Immature natural killer cell (primary cell): ENCODE measurements at regions not wholly inside any gene's neighbourhood (a gene's known extent, or its start where the extent isn't known, plus 50 kb on each side); places are given as distances from the start of the nearest gene placed in this dataset.

Source experiments
- DNase-seq, 3 donors: peaks; one replicate each; pipeline ENCODE4 v3.0.0; 2022; ENCODE audit warnings: mixed read lengths in 1 of 3
- H3K27ac Mint-ChIP-seq, 6 donors: one replicate each; pipeline ENCODE4 v1.8.0; 2020; ENCODE audit warnings: mixed read lengths in 6 of 6, mild to moderate bottlenecking in 5 of 6, inconsistent platforms in 4 of 6, moderate library complexity in 3 of 6
- H3K27me3 Mint-ChIP-seq, 3 donors: one replicate each; pipeline ENCODE4 v1.8.0; 2020 to 2021; ENCODE audit warnings: low read depth in 3 of 3, mild to moderate bottlenecking in 3 of 3, mixed read lengths in 3 of 3, moderate library complexity in 3 of 3, inconsistent platforms in 1 of 3
- H3K36me3 Mint-ChIP-seq, 3 donors: one replicate each; pipeline ENCODE4 v1.8.0; 2020; ENCODE audit warnings: mixed read lengths in 3 of 3, inconsistent platforms in 2 of 3, mild to moderate bottlenecking in 2 of 3
- H3K4me1 Mint-ChIP-seq, 2 donors: one replicate each; pipeline ENCODE4 v1.8.0; 2020; ENCODE audit warnings: inconsistent platforms in 2 of 2, mild to moderate bottlenecking in 2 of 2, mixed read lengths in 2 of 2, moderate library complexity in 1 of 2
- H3K4me3 Mint-ChIP-seq, 5 donors: one replicate each; pipeline ENCODE4 v1.8.0; 2020; ENCODE audit warnings: mild to moderate bottlenecking in 5 of 5, mixed read lengths in 5 of 5, inconsistent platforms in 3 of 5, moderate library complexity in 3 of 5
- H3K9me3 Mint-ChIP-seq, 6 donors: one replicate each; pipeline ENCODE4 v1.8.0; 2020; ENCODE audit warnings: mild to moderate bottlenecking in 6 of 6, mixed read lengths in 6 of 6, inconsistent platforms in 4 of 6, moderate library complexity in 3 of 6

DNA sequence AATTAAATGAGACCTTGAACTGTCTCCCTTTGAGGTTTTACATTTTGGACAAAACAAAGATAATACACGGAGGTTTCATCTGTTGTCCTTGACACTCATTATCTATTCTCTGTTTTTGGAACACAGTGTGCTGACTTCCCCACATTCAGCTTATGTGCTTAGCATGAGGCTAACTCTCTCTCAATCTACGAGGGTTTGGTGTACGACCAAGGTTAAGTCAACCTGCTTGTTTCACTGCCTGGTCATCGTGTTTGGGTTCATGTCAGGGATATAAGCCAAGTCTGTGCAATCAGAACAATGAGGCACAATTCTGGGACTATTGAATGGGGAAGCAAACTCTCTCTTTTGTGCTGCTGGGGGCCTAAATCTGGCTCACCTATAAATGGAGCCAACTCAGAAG is 328.5 kb upstream of the USP25 start:
- no peak for DNase-seq

DNA sequence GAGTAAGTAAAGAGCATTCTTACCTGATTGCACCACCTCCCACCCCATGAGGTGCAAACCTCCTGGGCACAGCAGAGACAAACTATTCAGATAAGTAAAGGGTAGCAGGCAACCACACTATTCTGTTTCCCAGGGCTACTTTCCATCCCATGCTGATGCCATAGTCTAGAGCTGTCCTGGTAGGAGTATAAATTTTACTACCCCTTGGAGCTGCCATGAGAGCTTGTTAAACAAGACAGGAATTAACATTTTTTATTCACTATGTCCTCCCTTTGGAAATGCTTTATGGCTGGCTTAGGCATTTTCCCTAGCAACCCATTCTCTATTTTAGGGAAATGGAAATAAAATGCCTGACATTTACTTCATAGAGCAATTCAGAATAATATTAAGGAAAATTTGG is 324.6 kb upstream of the USP25 start:
- H3K36me3 Mint-ChIP-seq: no peaks in the 10 kb centered on the region
- no peak overlapping the region for H3K4me3 Mint-ChIP-seq
- H3K27me3 Mint-ChIP-seq: peaks cover 0 to 3% (median 3%) of the 10 kb centered on the region in 3 donors
- no peak for DNase-seq
- H3K9me3 Mint-ChIP-seq: peaks cover 0 to 2% (median 0%) of the 10 kb centered on the region in 6 donors
- no peaks in the 10 kb centered on the region for H3K4me1 Mint-ChIP-seq
- no peak overlapping the region for H3K27ac Mint-ChIP-seq

More for the DNA sequence above, 328.5 kb upstream of the USP25 start:
- Mint-ChIP-seq H3K27me3 (peaks cover 0 to 4% (median 2%) of the 10 kb centered on the region in 3 donors), H3K36me3 (no peaks in the 10 kb centered on the region), H3K9me3 (peaks cover 0 to 4% (median 0%) of the 10 kb centered on the region in 6 donors), H3K27ac (no peak overlapping the region), H3K4me1 (no peaks in the 10 kb centered on the region), H3K4me3 (no peak overlapping the region)

DNA sequence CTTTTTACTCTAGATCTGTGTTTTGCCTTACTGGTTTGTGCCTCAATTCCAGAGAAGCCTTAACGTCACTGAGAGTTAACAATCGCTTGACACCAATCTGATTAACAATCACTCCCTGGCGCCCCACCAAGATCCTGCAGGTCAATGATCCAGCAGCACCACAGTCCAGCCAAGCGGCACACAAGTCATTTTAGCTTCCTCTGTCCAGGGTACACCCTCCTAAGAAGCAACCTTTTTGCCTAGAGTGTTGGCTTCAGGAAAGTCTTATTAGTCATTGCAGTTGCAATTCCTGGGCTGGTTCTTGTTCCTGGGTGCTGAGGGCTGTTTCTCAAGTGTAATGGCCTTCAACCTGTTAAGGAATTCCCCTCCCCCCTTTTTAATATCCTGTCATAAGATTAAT is 323.0 kb upstream of the USP25 start:
- Mint-ChIP-seq H3K4me1 (no peaks in the 10 kb centered on the region), H3K36me3 (no peaks in the 10 kb centered on the region), H3K4me3 (no peak overlapping the region), H3K27me3 (peaks cover 0 to 4% (median 3%) of the 10 kb centered on the region in 3 donors), H3K27ac (no peak overlapping the region), H3K9me3 (peaks cover 0 to 2% (median 0%) of the 10 kb centered on the region in 6 donors)
- DNase-seq: no peak

DNA sequence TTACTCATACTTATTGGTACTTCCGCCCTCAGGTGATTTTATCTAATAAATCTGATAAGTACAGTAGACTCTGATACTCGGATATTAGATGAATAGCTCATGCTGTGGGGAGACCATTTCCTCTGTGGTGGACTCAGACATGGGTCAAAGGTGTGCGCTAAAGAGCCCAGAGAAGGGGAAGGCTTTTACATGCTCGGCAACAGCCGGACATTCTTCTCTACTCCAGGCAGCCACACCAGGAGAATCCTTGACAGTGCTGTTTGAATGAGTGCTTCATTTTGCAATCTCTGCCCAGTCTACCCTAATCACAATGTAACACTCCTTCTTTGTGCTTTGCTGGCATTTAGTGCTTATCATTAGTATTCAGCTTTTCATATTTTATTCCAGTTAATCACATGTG is 322.2 kb upstream of the USP25 start:
- Mint-ChIP-seq H3K4me3 (no peak overlapping the region), H3K36me3 (no peaks in the 10 kb centered on the region), H3K4me1 (no peaks in the 10 kb centered on the region), H3K27me3 (peaks cover 0 to 4% (median 3%) of the 10 kb centered on the region in 3 donors), H3K27ac (no peak overlapping the region), H3K9me3 (peaks cover 0 to 5% (median 0%) of the 10 kb centered on the region in 6 donors)
- DNase-seq: no peak

DNA sequence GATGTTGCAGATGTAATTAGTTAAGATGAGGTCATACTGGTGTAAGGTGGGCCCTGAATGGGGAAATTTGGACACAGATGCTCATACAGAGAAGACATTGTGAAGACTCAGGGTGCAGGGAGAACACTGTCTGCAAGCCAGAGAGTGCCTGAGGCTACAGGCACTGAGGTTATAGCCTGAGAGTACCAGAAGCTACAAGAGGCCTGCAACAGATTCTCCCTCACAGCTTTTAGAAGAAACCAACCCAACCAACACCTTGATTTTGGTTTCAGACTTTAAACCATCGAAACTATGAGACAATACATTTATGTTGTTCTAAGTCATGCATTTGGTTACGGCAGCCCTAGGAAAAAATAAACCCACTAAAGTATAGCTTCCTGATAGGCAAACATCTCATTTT is 321.7 kb upstream of the USP25 start:
- H3K4me1 Mint-ChIP-seq: no peaks in the 10 kb centered on the region
- H3K4me3 Mint-ChIP-seq: no peak overlapping the region
- H3K36me3 Mint-ChIP-seq: no peaks in the 10 kb centered on the region
- peaks cover 0 to 4% (median 3%) of the 10 kb centered on the region in 3 donors for H3K27me3 Mint-ChIP-seq
- peaks cover 0 to 5% (median 0%) of the 10 kb centered on the region in 6 donors for H3K9me3 Mint-ChIP-seq
- H3K27ac Mint-ChIP-seq: no peak overlapping the region
- no peak for DNase-seq

DNA sequence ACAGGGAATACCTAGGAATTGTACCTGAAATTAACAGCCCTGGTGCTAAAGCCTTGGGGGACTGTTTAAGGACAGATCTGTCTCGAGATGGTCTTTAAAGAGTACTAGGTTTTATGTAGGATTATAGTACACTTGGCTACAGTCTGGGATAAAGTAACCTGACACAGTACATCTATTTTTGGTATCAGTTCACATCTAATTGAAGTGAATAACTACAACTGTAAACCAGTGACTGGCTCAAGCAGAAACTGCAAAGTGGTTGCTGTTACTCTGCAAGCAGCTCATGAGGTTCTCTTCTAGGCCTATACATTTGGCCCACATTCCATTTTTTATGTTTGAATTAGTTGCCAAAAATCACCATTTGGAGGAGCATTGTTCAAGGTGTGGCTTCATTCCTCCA is 320.8 kb upstream of the USP25 start:
- Mint-ChIP-seq H3K9me3 (peaks cover 0 to 5% (median 0%) of the 10 kb centered on the region in 6 donors), H3K4me1 (no peaks in the 10 kb centered on the region), H3K36me3 (no peaks in the 10 kb centered on the region), H3K27me3 (peaks cover 0 to 4% (median 3%) of the 10 kb centered on the region in 3 donors), H3K4me3 (no peak overlapping the region), H3K27ac (no peak overlapping the region)
- DNase-seq: no peak

DNA sequence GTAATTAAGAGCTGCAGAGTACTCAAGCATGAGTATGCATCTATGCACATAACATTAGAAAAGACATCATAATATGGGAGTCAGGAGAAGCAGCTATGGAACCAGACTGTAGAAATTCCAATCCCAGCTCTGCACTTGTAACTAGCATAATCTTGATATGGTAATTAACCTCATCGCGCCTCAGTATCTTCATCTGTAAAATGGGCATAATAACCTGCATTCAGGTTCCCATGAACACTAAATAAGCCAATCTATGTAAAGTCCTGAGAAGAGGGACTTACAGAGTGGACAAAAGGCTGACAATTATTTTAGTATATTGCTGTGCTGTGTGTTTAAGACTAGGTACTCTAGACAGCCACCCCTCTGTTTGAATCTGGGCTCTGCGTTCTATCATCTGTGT is 318.9 kb upstream of the USP25 start:
- no peak for DNase-seq
- peaks cover 0 to 4% (median 3%) of the 10 kb centered on the region in 3 donors for H3K27me3 Mint-ChIP-seq
- no peak overlapping the region for H3K4me3 Mint-ChIP-seq
- H3K4me1 Mint-ChIP-seq: no peaks in the 10 kb centered on the region
- no peak overlapping the region for H3K27ac Mint-ChIP-seq
- no peaks in the 10 kb centered on the region for H3K36me3 Mint-ChIP-seq
- H3K9me3 Mint-ChIP-seq: peaks cover 0 to 5% (median 0%) of the 10 kb centered on the region in 6 donors

DNA sequence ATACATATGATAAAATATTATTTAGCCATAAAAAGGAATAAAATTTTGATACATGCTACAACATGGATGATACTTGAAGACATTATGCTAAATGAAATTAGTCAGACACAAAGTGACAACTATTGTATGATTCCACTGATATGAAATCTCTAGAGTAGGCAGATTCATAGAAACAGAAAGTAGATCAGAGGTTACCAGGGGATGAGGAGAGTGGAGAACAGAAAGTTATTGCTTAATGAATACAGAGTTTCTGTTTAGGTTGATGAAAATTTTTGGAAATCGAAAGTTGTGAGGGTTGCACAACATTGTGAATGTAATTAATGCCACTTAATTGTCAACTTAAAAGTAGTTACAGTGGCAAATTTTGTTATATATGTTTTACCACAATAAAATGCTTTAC is 315.7 kb upstream of the USP25 start:
- H3K4me3 Mint-ChIP-seq: no peak overlapping the region
- no peaks in the 10 kb centered on the region for H3K36me3 Mint-ChIP-seq
- H3K27me3 Mint-ChIP-seq: peaks cover 0 to 3% (median 0%) of the 10 kb centered on the region in 3 donors
- no peak overlapping the region for H3K27ac Mint-ChIP-seq
- DNase-seq: no peak
- no peaks in the 10 kb centered on the region for H3K4me1 Mint-ChIP-seq
- H3K9me3 Mint-ChIP-seq: peaks cover 0 to 5% (median 0%) of the 10 kb centered on the region in 6 donors

DNA sequence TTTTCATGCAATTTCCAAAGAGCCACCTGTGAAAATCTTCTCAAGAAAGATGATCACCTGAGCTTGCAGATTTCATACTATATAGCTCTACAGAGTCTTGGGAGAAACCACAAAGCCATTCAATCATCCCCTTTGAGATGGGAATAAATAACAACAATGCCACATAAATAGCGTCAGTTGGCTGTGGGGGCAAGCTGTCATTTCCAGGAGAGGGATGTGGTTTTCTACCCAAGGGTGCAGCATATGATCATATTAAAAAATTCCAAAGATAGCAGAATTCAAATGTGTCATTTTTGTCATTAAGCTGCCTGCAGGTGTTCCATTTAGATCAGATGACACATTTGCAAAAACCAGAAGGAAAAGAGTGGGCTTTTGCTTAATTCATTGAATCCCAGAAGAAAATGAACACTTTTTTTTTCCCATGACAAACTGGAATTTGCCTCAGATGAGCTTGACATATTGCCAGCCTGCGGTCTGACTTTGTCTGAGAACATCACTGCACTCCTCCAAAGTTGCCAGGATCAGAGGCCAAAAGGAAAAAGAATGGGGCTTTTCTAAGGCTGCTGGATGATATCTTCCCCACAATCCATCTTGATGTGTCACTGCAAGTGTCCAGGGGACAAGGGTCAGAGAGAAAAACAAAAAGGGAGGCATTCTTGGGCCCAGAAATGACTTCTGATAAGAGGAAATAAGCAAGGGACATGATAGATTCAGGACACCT is 314.1 kb upstream of the USP25 start:
- peaks cover 0 to 3% (median 2%) of the 10 kb centered on the region in 3 donors for H3K27me3 Mint-ChIP-seq
- H3K9me3 Mint-ChIP-seq: peaks cover 0 to 5% (median 0%) of the 10 kb centered on the region in 6 donors
- no peaks in the 10 kb centered on the region for H3K4me1 Mint-ChIP-seq
- H3K36me3 Mint-ChIP-seq: no peaks in the 10 kb centered on the region
- H3K27ac Mint-ChIP-seq: no peak overlapping the region
- DNase-seq: no peak
- no peak overlapping the region for H3K4me3 Mint-ChIP-seq

DNA sequence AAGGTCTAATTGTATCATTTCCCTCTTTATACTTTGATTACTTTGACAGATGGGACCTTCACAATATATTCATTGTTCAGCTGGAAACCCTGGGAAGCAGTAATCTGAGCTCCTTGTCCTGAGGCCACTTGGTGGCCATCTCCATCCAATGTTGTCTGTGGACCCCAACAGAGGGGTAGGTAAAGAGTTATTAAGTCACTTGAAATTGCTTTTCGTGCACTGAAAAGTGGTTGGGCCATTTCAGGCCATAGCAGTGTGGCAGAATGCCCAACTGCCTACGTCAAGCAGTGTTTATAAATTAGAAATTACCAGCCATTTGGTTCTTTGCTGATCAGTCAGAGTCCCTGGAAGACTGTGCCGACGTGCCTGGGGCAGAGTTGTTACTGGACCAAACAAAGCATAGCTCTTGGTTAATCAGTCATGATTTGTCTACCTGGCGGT is 308.3 kb upstream of the USP25 start:
- Mint-ChIP-seq H3K9me3 (peaks cover 0 to 2% (median 0%) of the 10 kb centered on the region in 6 donors), H3K36me3 (no peaks in the 10 kb centered on the region), H3K4me1 (no peaks in the 10 kb centered on the region), H3K27me3 (peaks cover 0 to 3% (median 2%) of the 10 kb centered on the region in 3 donors), H3K4me3 (no peak overlapping the region), H3K27ac (no peak overlapping the region)
- no peak for DNase-seq

DNA sequence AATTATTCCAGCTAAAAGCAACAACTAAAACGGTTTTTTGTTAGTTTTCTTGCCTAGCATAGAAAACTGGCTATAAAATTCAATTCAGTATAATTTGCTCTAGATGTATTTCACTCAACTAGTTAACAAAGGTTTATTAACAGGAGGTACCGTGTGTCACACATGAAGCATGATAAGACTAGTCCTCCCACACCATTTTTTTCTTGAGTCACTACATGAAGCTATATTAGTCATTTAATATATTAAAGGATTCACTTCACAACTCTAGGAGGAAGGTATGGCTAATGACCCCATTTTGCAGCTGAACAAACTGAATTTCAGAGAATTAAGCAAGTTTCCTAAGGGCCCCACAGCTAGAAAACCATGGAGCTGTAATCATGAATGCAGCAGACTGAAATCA is 307.8 kb upstream of the USP25 start:
- no peak overlapping the region for H3K4me3 Mint-ChIP-seq
- H3K27ac Mint-ChIP-seq: no peak overlapping the region
- H3K4me1 Mint-ChIP-seq: no peaks in the 10 kb centered on the region

DNA sequence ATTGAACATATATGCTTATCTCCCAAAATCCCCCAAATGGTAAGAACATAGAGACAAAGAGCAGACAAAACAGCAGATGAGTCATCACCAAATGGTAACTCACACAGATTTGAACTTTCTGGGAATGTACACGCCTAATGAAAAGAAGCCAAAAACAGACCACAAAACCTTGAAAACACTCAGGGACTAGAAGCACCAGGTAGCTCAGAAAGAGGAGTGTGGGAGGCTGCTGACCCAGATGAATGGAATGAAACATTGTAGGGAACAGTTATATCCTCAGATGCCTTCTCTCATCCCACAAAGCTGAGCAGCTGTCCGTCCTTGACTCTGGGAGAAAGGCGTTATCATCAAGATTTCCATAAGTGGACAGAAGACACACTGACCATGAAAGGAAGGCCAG is 307.0 kb upstream of the USP25 start:
- Mint-ChIP-seq H3K36me3 (no peaks in the 10 kb centered on the region), H3K4me3 (no peak overlapping the region), H3K9me3 (peaks cover 0 to 2% (median 0%) of the 10 kb centered on the region in 6 donors), H3K27ac (no peak overlapping the region), H3K4me1 (no peaks in the 10 kb centered on the region), H3K27me3 (peaks cover 0 to 2% (median 2%) of the 10 kb centered on the region in 3 donors)
- no peak for DNase-seq

More for the DNA sequence above, 307.8 kb upstream of the USP25 start:
- Mint-ChIP-seq H3K36me3 (no peaks in the 10 kb centered on the region), H3K9me3 (peaks cover 0 to 2% (median 0%) of the 10 kb centered on the region in 6 donors), H3K27me3 (peaks cover 0 to 3% (median 2%) of the 10 kb centered on the region in 3 donors)
- DNase-seq: no peak

DNA sequence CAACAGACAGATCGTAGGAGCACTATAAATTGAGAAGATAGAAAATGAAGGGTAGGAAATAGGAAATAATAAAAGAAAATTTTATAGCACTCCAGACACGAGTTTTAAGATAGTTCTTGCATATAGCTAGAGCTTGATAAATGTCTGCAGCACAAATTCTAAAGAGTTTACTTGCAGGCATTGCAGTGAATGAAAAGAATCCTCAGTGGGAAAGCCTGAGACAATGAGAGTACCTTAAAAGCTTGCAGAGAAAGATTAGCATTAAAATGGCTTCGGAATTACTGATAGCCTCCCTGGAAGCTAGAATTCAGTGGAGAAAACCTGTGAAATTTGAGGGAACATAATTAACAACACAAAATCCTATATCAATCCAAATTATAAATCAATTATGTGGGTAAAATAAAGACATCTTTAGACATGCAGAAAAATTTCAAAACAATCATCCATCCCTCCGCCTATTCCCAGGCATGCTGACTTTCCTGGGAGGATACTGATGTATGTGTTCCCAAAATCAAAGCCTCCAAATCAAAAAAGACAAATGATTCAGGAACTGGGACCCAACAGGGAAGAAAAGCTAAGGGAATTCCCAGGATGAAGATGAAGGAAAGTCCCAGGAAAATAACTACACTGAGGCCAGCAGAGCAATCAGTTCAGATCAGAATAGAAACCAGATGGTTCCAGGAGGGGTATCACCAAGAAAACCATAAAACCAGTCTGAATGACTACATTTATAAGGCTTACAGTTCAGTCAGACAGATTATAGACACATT is 305.9 kb upstream of the USP25 start:
- Mint-ChIP-seq H3K27me3 (peaks cover 0 to 2% (median 2%) of the 10 kb centered on the region in 3 donors), H3K4me3 (no peak overlapping the region), H3K36me3 (no peaks in the 10 kb centered on the region), H3K27ac (no peak overlapping the region), H3K4me1 (no peaks in the 10 kb centered on the region), H3K9me3 (peaks cover 0 to 2% (median 0%) of the 10 kb centered on the region in 6 donors)
- DNase-seq: no peak

DNA sequence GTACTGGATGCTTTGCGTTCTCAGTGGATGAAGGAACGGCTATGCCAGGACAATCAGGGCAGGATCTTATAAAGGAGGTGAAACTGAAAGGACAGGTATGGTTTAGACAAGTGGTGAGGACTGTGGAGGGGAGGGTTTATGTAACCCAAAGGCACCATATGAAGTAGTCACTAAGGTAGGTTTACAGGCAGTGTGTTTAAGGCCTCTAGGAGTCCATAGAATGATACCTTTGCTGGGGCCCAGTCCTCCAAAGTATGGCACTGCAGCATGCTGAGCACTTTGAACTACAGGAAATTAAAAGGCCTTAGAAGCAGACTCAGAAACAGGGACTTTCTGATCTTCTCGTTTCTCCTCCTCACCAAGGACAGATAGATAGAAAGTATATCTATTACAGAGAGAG is 304.7 kb upstream of the USP25 start:
- no peak for DNase-seq
- Mint-ChIP-seq H3K4me1 (no peaks in the 10 kb centered on the region), H3K27ac (no peak overlapping the region), H3K9me3 (peaks cover 0 to 2% (median 0%) of the 10 kb centered on the region in 6 donors), H3K36me3 (no peaks in the 10 kb centered on the region), H3K27me3 (peaks cover 0 to 2% (median 0%) of the 10 kb centered on the region in 3 donors), H3K4me3 (no peak overlapping the region)
